IMR-90 (cell line): ENCODE measurements at regions not wholly inside any gene's neighbourhood (a gene's known extent, or its start where the extent isn't known, plus 50 kb on each side); places are given as distances from the start of the nearest gene placed in this dataset.

Experiments
- ATAC-seq: fragments of 200-7000 bp; cut with Tn5 transposase; 2 replicates; pipeline ENCODE4 v1.9.1; 2020; ENCODE audit warnings: low read depth, mild to moderate bottlenecking, moderate library complexity
- BruUV-seq: library from RNA; stranded (reverse); fragments of 400-500 nt; replicated peaks from 2 replicates; lab custom pipeline; 2021; lab: Mats Ljungman, UMichigan
- CTCF ChIA-PET: fragments of 300-600 bp; formaldehyde crosslinking; extraction: SDS; loops from one replicate; lab custom pipeline; 2021; ENCODE audit warnings: antibody characterized with exemption; lab: Yijun Ruan, JAX
- POLR2A ChIA-PET: fragments of 300-600 bp; sonication (Branson Sonifier 250); formaldehyde crosslinking; loops from one replicate; lab custom pipeline; 2022; ENCODE audit warnings: antibody characterized with exemption; ENCODE audit not compliant: unreplicated experiment; lab: Charles Lee
- DNase-seq: peaks from one replicate; pipeline ENCODE4 v3.0.0; 2013
- H2AFZ ChIP-seq: replicated peaks from 2 replicates; pipeline ENCODE3; 2013; ENCODE audit warnings: low read length, mild to moderate bottlenecking; ENCODE audit not compliant: poor library complexity
- H2AK5ac ChIP-seq: 2 replicates; pipeline ENCODE4 v1.6.1; 2013; ENCODE audit warnings: low read depth, low read length, inconsistent platforms
- H2AK9ac ChIP-seq: replicated peaks from 2 replicates; pipeline ENCODE3; 2013; ENCODE audit warnings: mild to moderate bottlenecking, low read depth, low read length, moderate library complexity; ENCODE audit not compliant: poor library complexity
- H2BK120ac ChIP-seq: 2 replicates; pipeline ENCODE4 v1.6.1; 2013; ENCODE audit warnings: low read depth, low read length, inconsistent platforms
- H2BK15ac ChIP-seq: 3 replicates; pipeline ENCODE4 v1.6.1; 2013; ENCODE audit warnings: low read depth, low read length, inconsistent platforms
- H2BK20ac ChIP-seq: 2 replicates; pipeline ENCODE4 v1.6.1; 2013; ENCODE audit warnings: low read depth, mild to moderate bottlenecking, inconsistent platforms, low read length, moderate library complexity
- H2BK5ac ChIP-seq: 2 replicates; pipeline ENCODE4 v1.6.1; 2013; ENCODE audit warnings: mild to moderate bottlenecking, low read depth, low read length, inconsistent platforms; ENCODE audit not compliant: poor library complexity, severe bottlenecking
- H3K14ac ChIP-seq: replicated peaks from 2 replicates; pipeline ENCODE4 v1.6.1; 2013; ENCODE audit warnings: low read depth, low read length, inconsistent platforms
- H3K18ac ChIP-seq: 2 replicates; pipeline ENCODE4 v1.6.1; 2013; ENCODE audit warnings: low read depth, low read length, control low read depth
- H3K23ac ChIP-seq: 2 replicates; pipeline ENCODE4 v1.6.1; 2013; ENCODE audit warnings: low read depth, low read length, inconsistent platforms
- H3K27ac ChIP-seq: 2 replicates; pipeline ENCODE4 v1.5.1; 2013; ENCODE audit warnings: mild to moderate bottlenecking, control low read depth, low read length; ENCODE audit not compliant: insufficient read depth
- H3K27me3 ChIP-seq: 2 replicates; pipeline ENCODE4 v1.6.1; 2013; ENCODE audit warnings: low read length; ENCODE audit not compliant: control insufficient read depth, insufficient read depth
- H3K36me3 ChIP-seq: 2 replicates; pipeline ENCODE4 v1.6.1; 2013; ENCODE audit warnings: low read length, mixed read lengths; ENCODE audit not compliant: control insufficient read depth, insufficient read depth
- H3K4ac ChIP-seq: 2 replicates; pipeline ENCODE4 v1.6.1; 2013; ENCODE audit warnings: low read depth, low read length, inconsistent platforms
- H3K4me1 ChIP-seq: 2 replicates; pipeline ENCODE4 v1.6.1; 2013; ENCODE audit warnings: low read length, mixed read lengths; ENCODE audit not compliant: control insufficient read depth, insufficient read depth
- H3K4me2 ChIP-seq: 2 replicates; pipeline ENCODE4 v1.6.1; 2013; ENCODE audit warnings: low read depth, mild to moderate bottlenecking, control low read depth, low read length, moderate library complexity
- H3K4me3 ChIP-seq: 2 replicates; pipeline ENCODE4 v1.5.1; 2013; ENCODE audit warnings: low read depth, mild to moderate bottlenecking, control low read depth, low read length, moderate library complexity; ENCODE audit not compliant: insufficient read depth
- H3K56ac ChIP-seq: 2 replicates; pipeline ENCODE4 v1.6.1; 2013; ENCODE audit warnings: low read length, inconsistent platforms; ENCODE audit not compliant: insufficient read depth; ENCODE audit errors: extremely low read depth
- H3K79me1 ChIP-seq, 2 experiments: 2 replicates each; pipeline ENCODE4 v1.6.1; 2013; ENCODE audit warnings: low read length in 2 of 2, inconsistent platforms in 1 of 2, low read depth in 1 of 2
- H3K9ac ChIP-seq: 2 replicates; pipeline ENCODE4 v1.6.1; 2013; ENCODE audit warnings: low read depth, low read length, control low read depth
- H3K9me1 ChIP-seq: 2 replicates; pipeline ENCODE4 v1.6.1; 2013; ENCODE audit warnings: low read length, inconsistent platforms; ENCODE audit not compliant: insufficient read depth
- H3K9me3 ChIP-seq: 2 replicates; pipeline ENCODE4 v1.6.1; 2013; ENCODE audit warnings: low read length; ENCODE audit not compliant: control insufficient read depth, insufficient read depth
- H4K20me1 ChIP-seq: 2 replicates; pipeline ENCODE4 v1.6.1; 2013; ENCODE audit warnings: low read length, inconsistent platforms; ENCODE audit not compliant: insufficient read depth
- H4K5ac ChIP-seq: 2 replicates; pipeline ENCODE4 v1.6.1; 2013; ENCODE audit warnings: mild to moderate bottlenecking, low read depth, low read length, control low read depth
- H4K8ac ChIP-seq, 2 experiments: 2 replicates each; pipeline ENCODE4 v1.6.1; 2013; ENCODE audit warnings: low read depth in 2 of 2, low read length in 2 of 2, control low read depth in 1 of 2, inconsistent platforms in 1 of 2
- H4K91ac ChIP-seq: 2 replicates; pipeline ENCODE4 v1.6.1; 2013; ENCODE audit warnings: low read depth, low read length, inconsistent platforms; ENCODE audit not compliant: insufficient read depth
- BHLHE40 ChIP-seq: fragments of 150-350 bp; IDR thresholded peaks from 2 replicates; pipeline ENCODE4 v1.6.1; 2016; ENCODE audit warnings: mild to moderate bottlenecking, low read depth, low read length
- FOS ChIP-seq: fragments of 150-350 bp; IDR thresholded peaks from 2 replicates; pipeline ENCODE4 v1.6.1; 2016; ENCODE audit warnings: low read depth, low read length
- WGBS, 2 experiments: methylation state at CpG; one replicate each; pipeline versions ENCODE4 v1.1.5 to v1.1.7; 2013; ENCODE audit warnings: missing lambda C conversion rate in 2 of 2; ENCODE audit not compliant: insufficient read length in 1 of 2; ENCODE audit errors: extremely low coverage in 2 of 2; 5-methylcytosine and 5-hydroxymethylcytosine counted together
- dilution Hi-C: fragments of 300-500 bp; cut with HindIII; formaldehyde crosslinking; loops from one replicate; pipeline ENCODE4 v1.14.3; 2018; ENCODE audit warnings: low sequenced_read_pairs; ENCODE audit not compliant: unreplicated experiment
- in situ Hi-C: fragments of 300-500 bp; cut with MboI; formaldehyde crosslinking; loops from 3 replicates; pipeline ENCODE4 v1.14.3; 2019; ENCODE audit warnings: low sequenced_read_pairs, inconsistent platforms, mixed read lengths
- intact Hi-C: fragments of 100-400 bp; cut with micrococcal nuclease; formaldehyde crosslinking; loops from 2 replicates; pipeline ENCODE4 v1.10.0; 2022
- TF ChIP-seq, protein P1 (sequence below): conservative IDR thresholded peaks from 2 replicates; pipeline ENCODE4 v1.5.1; 2012; ENCODE audit warnings: mild to moderate bottlenecking, low read depth, low read length, improper control_type of control experiment

DNA sequence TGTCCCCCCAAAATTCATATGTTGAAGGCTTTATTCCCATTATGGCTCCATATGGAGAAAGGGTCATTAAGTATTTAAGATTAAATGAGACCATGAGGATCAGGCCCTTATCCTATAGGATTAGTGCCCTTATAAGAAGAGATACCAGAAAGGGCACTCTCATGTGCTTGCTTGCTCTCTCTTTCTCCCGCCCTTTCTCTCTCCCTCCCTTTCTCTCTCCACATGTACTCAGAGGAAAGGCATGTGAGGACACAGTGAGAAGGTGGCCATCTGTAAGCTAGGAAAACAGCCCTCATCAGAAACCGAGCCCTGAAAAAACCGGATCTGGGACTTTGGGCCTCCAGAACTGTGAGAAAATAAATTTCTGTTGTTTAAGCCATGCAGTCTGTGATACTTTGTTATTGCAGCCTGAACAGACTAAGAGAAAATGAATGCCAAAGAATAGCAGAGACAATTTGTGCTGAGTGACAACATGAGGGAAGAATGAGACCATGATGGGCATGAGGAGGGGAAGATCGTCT, 300.0 kb upstream of the SLC39A10 start:
- no peaks in the 10 kb centered on the region for H3K36me3 ChIP-seq
- no peak for ATAC-seq

More for the DNA sequence above, 300.0 kb upstream of the SLC39A10 start:
- no peak overlapping the region for H3K56ac ChIP-seq
- POLR2A ChIA-PET: no interaction called here
- BruUV-seq: no TSS peak
- dilution Hi-C loops: no loop called here
- no peaks in the 10 kb centered on the region for H3K27me3 ChIP-seq
- no peak overlapping the region for H2BK15ac ChIP-seq
- CTCF ChIA-PET: no interaction called here
- H3K9me1 ChIP-seq: peaks cover 3% of the 10 kb centered on the region; the same call in 1 of the 2 replicates
- no peak overlapping the region for H3K4me2 ChIP-seq
- H3K9me3 ChIP-seq: peaks cover 2% of the 10 kb centered on the region
- H3K27ac ChIP-seq: no peak overlapping the region
- no peak overlapping the region for H2BK120ac ChIP-seq
- H3K4ac ChIP-seq: no peak overlapping the region
- H2AK5ac ChIP-seq: no peak overlapping the region
- 100% methylated on average over 2 of the region's 4 CpGs; no CpG with 5 or more reads in 1 of the 2 experiments for WGBS, 2 experiments
- H3K18ac ChIP-seq: no peak overlapping the region
- no peak overlapping the region for H3K14ac ChIP-seq
- peaks cover 4% of the 10 kb centered on the region; the same call in 1 of the 2 replicates for H3K4me1 ChIP-seq
- H4K8ac ChIP-seq: no peak overlapping the region
- in situ Hi-C loops: no loop called here
- H4K91ac ChIP-seq: no peak overlapping the region
- no peak overlapping the region for H3K4me3 ChIP-seq
- no peak overlapping the region for H2AFZ ChIP-seq
- H4K5ac ChIP-seq: no peak overlapping the region
- H2BK20ac ChIP-seq: no peak overlapping the region
- DNase-seq: no peak
- no peak overlapping the region for H2BK5ac ChIP-seq
- H3K9ac ChIP-seq: no peak overlapping the region
- TF ChIP-seq BHLHE40: no peak
- TF ChIP-seq, protein P1, sequence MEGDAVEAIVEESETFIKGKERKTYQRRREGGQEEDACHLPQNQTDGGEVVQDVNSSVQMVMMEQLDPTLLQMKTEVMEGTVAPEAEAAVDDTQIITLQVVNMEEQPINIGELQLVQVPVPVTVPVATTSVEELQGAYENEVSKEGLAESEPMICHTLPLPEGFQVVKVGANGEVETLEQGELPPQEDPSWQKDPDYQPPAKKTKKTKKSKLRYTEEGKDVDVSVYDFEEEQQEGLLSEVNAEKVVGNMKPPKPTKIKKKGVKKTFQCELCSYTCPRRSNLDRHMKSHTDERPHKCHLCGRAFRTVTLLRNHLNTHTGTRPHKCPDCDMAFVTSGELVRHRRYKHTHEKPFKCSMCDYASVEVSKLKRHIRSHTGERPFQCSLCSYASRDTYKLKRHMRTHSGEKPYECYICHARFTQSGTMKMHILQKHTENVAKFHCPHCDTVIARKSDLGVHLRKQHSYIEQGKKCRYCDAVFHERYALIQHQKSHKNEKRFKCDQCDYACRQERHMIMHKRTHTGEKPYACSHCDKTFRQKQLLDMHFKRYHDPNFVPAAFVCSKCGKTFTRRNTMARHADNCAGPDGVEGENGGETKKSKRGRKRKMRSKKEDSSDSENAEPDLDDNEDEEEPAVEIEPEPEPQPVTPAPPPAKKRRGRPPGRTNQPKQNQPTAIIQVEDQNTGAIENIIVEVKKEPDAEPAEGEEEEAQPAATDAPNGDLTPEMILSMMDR: no peak
- TF ChIP-seq FOS: no peak
- H3K23ac ChIP-seq: no peak overlapping the region
- intact Hi-C loops: no loop called here
- H4K20me1 ChIP-seq: no peaks in the 10 kb centered on the region
- H2AK9ac ChIP-seq: no peak overlapping the region
- H3K79me1 ChIP-seq: no peaks in the 10 kb centered on the region
